ENCODE measurements at regions not wholly inside any gene's neighbourhood (a gene's known extent, or its start where the extent isn't known, plus 50 kb on each side); places are given as distances from the start of the nearest gene placed in this dataset.

GRCh38 chr4:147250062-147250461, 230.8 kb upstream of the EDNRA start:
- TF ChIP-seq, protein P1, sequence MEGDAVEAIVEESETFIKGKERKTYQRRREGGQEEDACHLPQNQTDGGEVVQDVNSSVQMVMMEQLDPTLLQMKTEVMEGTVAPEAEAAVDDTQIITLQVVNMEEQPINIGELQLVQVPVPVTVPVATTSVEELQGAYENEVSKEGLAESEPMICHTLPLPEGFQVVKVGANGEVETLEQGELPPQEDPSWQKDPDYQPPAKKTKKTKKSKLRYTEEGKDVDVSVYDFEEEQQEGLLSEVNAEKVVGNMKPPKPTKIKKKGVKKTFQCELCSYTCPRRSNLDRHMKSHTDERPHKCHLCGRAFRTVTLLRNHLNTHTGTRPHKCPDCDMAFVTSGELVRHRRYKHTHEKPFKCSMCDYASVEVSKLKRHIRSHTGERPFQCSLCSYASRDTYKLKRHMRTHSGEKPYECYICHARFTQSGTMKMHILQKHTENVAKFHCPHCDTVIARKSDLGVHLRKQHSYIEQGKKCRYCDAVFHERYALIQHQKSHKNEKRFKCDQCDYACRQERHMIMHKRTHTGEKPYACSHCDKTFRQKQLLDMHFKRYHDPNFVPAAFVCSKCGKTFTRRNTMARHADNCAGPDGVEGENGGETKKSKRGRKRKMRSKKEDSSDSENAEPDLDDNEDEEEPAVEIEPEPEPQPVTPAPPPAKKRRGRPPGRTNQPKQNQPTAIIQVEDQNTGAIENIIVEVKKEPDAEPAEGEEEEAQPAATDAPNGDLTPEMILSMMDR (IDR thresholded peaks at IDR 0.05; ENCODE audit: low read depth, low read length, poor library complexity, severe bottlenecking) = no peak
- no peak for TF ChIP-seq EZH2phosphoT487 (IDR thresholded peaks at IDR 0.05; ENCODE audit: borderline replicate concordance, low read length)

All from DOHH2 (cell line).